Testis (tissue), 2 donors: ENCODE measurements at regions not wholly inside any gene's neighbourhood (a gene's known extent, or its start where the extent isn't known, plus 50 kb on each side); places are given as distances from the start of the nearest gene placed in this dataset.
"Not testable (repeated sequence)": the region's sequence is repeated elsewhere in the genome, so short reads cannot be mapped to it uniquely, and the experiment has no call there.

Experiments
- POLR2A ChIP-seq: fragments of 450-650 bp; IDR thresholded peaks from one replicate; pipeline ENCODE4 v1.6.1; 2017; ENCODE audit warnings: antibody characterized with exemption, mild to moderate bottlenecking, moderate library complexity
- TF ChIP-seq, protein P1 (sequence below), 3 experiments: fragments of 450-650 bp in 2 of 3; fragments of 200-600 bp in 1 of 3; sonication (generic) in 1 of 3; IDR thresholded peaks; one replicate each; pipeline ENCODE4 v1.5.1; 2016 to 2019; ENCODE audit warnings: antibody characterized with exemption in 3 of 3, mild to moderate bottlenecking in 2 of 3, moderate library complexity in 1 of 3

DNA sequence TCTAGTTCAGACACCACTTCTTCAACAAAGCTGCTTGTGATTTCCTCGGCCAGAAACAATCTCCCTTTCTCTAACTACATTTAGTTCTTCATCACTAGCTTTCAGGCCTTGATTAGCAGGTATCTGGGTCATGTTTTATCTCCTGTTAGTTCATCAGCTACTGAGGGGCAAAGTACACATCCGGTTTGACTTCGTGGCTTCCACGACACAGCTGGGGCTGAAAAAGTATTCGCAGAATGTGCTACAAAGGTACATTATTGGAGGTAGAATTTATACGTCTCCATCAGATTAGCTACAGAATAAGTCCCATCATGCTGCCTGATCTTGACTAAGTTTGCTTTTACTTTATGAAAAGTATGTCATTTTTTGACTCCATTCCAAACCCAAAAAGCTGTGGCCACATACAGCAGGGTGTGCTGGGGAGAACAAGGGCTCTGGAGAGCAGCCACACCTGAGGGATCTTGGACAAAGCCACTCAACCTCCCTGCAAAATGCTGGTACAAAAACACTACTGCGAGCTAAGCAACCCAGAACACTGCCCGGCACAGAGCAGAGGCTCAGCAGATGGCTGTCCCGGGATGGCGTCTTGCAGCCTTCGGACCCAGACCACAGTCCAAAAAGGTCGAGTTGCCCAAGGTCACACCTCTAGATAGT lies 158.9 kb upstream of the PRKX start:
- TF ChIP-seq, protein P1, sequence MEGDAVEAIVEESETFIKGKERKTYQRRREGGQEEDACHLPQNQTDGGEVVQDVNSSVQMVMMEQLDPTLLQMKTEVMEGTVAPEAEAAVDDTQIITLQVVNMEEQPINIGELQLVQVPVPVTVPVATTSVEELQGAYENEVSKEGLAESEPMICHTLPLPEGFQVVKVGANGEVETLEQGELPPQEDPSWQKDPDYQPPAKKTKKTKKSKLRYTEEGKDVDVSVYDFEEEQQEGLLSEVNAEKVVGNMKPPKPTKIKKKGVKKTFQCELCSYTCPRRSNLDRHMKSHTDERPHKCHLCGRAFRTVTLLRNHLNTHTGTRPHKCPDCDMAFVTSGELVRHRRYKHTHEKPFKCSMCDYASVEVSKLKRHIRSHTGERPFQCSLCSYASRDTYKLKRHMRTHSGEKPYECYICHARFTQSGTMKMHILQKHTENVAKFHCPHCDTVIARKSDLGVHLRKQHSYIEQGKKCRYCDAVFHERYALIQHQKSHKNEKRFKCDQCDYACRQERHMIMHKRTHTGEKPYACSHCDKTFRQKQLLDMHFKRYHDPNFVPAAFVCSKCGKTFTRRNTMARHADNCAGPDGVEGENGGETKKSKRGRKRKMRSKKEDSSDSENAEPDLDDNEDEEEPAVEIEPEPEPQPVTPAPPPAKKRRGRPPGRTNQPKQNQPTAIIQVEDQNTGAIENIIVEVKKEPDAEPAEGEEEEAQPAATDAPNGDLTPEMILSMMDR (IDR thresholded peaks at IDR 0.05) = not testable (repeated sequence)
- TF ChIP-seq POLR2A = not testable (repeated sequence)
